NK-92 treated with Interleukin-12 subunit alpha and Interleukin-12 subunit beta, amount 100 ng/mL, for 24 hours (cell line): ENCODE measurements at regions not wholly inside any gene's neighbourhood (a gene's known extent, or its start where the extent isn't known, plus 50 kb on each side); places are given as distances from the start of the nearest gene placed in this dataset.

Experiments
- DNase-seq: peaks from one replicate; lab custom pipeline; 2025; lab: John Stamatoyannopoulos, UW

DNA sequence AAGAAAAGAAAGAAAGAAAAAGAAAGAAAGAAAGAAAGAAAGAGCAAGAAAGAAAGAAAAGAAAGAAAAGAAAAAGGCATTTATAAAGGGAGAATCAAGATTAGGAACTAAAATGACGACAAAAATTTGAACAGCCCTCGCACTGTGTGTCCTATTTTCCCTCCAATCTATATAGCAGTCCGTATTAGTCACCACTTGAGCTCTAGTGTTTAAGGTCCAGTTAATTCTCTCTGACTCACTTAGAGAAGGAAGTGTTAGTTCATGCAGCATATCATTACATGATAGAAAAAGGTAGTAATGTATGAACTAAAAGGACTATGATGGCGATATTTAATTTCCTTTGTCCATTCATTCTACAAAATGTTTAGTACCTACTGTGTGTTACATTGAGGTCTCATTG is 122.7 kb downstream of the CBLL2 start:
- DNase-seq: no peak

DNA sequence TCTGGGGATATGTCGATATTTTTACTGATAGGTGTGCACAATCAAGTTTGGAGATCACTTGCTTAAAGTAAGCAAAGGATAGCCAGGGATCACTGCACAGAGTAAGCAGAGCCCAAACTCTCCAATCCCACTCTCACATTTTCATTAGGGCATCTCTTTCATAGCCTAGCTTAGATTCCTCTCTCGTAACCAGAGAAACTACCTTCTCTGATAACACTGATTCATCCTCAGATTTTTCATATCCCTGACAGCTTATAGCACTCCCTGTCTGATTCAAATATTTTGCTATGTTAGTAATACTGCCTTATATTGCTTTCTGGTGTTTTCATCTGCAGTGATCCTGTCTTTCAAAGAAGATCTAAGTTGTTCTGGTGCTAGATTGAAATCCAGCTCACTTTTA is 123.7 kb downstream of the CBLL2 start:
- DNase-seq: no peak

- no peak for DNase-seq
Measured at GRCh38 chrX:22397566-22397965, 124.9 kb downstream of the CBLL2 start.

- no peak for DNase-seq
Measured at GRCh38 chrX:22399437-22400192, 126.9 kb downstream of the CBLL2 start.

DNA sequence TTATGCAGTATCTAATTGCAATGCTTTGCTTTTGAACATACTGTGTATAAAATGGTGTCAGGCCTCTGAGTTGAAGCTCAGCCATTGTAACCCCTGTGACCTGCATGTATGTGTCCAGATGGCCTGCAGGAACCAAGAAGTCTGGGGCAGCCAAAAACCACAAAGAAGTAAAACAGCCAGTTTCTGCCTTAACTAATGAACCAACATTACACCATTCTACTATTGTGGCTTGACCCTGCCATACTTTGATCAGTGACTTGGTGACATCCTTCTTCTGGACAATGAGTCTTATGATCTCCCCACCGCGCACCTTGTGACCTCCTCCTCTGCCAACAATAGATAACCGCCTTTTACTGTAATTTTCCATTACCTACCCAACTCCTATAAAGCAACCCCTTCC is 131.6 kb downstream of the CBLL2 start:
- no peak for DNase-seq

DNA sequence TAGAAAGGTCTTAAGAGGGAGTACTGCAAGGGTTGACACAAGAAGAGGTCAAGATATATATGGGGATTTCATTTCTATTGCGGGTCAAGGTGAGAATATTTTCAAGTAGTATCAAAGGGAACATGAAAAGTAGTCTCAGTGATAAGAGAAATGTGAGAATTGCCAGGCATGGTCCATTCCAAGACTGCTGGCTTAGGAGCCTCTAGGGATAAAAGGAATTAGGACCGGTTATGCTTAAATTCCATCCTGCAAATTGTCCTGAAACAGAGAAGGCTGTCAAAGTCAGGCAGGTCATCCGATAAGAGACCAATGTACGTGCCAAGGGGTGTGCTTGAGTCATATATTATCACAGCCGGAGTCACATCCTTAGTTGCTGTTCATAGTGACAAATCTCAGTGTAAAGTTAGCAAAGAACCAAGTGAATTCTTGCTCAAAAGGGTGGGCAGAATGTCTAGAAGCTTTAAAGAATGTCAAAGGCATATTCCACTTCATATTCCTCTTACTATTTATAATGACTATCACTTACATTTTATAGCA is 133.6 kb downstream of the CBLL2 start:
- DNase-seq: no peak

DNA sequence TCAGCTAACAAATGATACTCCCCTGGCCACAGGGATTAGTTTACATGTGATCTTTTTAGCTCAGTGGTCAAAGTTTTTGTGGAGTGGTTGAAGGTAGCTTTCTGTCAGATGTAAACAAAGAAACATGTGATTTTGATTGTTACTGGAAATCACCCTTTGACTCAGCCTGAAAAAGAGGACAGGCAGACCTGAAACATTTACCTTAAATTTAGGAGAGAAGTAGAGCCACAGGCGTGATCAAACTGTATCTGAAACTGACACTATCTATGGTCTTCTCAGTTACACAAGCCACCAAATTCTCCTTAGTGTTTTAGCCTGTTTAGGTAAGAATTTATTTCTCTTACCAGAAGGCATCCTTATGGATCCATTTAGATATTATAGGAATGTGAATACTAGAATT is 136.7 kb downstream of the CBLL2 start:
- no peak for DNase-seq

DNA sequence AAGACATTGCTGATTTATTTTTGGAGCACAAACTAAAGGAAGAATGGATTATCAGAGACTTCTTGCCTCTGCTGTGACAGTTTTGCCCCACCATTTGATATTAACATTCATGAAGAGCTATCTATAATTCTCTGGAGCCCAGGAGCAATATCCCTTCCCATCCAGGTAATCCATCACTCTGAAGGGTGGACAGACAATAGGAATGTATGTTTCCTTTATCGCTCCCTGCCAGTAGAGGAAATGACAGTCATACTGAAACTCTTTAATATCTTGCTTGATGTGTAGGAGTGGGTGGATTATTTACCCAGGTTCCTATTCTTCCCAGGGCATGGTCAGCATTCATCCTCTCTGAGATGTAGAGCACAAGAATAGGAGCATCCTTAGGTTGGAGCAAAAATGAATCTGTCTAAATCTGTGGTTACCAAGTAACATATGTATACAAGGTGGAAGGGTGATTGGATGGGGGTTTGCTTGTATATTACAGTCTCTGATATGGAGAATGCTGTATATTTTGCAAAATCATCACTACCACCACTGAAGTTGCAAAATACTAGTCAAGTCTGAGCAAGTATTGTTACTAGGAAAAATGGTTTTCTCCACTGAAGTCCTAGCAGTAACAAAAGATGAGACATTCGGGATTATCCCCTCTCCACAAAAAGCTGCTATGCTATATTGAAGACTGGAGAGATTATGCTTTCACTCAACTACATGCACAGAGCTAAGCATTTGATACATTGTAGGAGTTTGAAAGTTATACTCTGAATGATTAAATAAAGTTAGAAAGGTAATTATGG is 151.6 kb downstream of the CBLL2 start:
- DNase-seq: no peak

- DNase-seq: no peak
Measured at GRCh38 chrX:22424919-22425318, 152.2 kb downstream of the CBLL2 start.

DNA sequence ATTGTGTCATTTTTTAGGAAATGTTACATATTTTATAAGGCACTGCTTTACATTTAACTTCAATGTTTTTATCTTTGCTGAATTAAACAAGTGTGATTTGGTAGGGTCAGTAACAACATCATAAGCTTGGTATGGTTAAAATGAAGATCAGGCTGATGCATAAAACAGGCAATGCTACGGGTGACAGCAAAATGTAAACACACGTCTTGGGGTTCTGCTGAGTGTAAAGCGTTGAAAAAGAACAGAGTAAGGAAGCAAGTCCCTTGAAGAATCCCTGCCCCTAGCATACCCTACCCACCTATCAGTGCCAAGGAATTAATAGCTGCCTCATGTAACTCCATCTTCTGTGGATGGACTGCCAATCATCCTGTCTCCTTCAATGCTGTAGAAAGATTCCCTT is 157.0 kb downstream of the CBLL2 start:
- DNase-seq: no peak

DNA sequence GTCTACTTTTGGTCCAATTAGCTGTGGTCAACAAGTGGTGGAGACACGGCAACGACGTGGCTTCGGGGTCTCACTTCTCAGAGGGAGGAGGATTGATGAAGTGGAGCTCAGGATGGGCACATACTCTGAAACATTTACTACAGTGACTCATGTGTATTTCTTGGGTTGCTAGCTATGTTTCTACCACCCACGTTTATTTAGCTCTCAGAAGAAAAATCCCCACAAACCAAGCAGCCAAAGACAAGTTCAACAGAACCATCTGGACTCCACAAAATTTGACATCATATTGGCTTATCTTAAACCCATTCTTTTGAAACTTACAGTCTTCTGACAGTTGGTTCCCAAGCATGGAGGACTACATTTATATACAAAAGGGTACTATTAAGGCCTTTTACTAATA is 158.0 kb downstream of the CBLL2 start:
- DNase-seq: no peak

DNA sequence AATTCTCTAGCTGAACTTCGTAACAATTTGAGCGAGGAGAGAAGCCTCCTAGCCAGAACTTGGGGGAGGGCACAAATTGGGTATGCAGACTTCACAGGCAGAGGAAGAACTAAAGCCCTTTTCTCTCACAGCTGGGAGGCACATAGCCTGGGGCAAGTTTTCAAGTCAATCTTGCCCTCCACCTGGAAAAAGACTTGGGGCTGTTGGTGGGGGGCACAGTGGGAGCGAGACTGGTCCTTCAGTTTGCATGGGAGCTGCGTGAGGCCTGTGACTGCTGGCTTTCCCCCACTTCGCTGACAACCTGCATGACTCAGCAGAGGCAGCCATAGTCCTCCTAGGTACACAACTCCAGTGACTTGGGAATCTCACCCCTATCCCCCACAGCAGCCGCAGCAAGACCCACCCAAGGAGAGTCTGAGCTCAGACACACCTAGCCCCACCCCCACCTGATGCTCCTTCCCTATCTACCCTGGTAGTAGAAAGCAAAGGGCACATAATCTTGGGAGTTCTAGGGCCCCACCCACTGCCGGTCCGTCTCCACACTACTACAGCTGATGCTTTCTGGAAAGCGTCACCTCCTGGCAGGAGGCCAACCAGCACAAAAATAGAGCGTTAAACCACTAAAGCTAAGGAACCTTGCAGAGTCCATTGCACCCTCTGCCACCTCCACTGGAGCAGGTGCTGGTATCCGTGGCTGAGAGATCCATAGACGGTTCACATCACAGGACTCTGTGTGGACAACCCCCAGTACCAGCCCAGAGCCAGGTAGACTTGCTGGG is 160.8 kb downstream of the CBLL2 start:
- DNase-seq: no peak

DNA sequence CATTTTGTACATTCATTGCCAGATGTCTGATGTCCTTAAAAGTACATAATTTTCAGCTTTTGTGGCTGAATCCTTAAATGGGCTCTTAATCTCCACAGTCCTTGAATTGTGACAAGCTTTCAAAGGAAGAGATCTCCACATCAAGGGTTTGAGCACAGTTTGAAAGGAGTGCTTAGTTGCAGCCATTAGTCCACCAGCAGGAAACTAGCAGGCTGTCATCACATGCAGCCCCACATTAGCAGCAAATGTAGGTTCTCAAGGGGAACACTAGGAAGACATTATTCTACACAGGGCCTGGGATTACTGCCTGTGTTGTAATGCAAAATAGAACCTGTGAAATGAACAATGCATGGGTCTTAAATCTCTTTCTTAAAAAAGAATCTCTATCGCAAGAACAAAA is 173.2 kb downstream of the CBLL2 start:
- DNase-seq: no peak

- DNase-seq: no peak
Measured at GRCh38 chrX:22462959-22463358, 190.2 kb downstream of the CBLL2 start.

DNA sequence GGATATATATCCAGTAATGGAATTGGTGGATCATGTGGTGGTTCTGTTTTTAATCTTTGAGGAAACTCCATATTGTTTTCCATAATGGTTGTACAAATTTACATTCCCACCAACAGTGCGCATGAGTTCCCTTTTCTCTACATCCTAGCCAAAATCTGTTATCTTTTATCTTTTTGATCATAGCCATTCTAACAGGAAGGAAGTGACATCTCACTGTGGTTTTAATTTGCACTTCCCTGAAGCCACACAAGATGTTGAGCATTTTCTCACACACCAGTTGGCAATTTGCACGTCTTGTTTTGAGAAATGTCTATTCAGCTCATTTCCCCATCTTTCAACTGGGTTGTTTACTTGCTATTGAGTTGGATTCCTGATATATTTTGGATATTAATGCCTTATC is 194.9 kb downstream of the CBLL2 start:
- DNase-seq: no peak

- no peak for DNase-seq
Measured at GRCh38 chrX:22481436-22481835, 208.7 kb downstream of the CBLL2 start.

DNA sequence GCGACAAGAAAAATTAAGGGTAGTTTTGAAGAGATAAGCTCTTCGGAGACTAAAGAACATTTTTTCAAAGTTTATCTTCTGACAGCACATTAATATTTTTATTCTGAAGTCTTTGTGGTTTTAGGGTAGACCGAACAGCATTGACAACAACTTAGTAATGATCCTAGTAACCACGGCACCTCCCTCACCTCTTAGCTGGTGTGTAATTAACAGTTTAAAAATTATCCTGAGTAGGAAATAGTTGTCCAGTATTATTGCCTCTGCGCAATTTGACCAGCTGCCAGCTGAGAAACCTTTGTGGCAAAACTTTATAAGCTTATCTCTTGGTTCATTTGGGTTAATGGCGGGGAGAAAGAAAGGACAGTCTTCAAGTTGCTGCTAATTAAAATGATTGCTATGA is 213.6 kb downstream of the CBLL2 start:
- DNase-seq: no peak

DNA sequence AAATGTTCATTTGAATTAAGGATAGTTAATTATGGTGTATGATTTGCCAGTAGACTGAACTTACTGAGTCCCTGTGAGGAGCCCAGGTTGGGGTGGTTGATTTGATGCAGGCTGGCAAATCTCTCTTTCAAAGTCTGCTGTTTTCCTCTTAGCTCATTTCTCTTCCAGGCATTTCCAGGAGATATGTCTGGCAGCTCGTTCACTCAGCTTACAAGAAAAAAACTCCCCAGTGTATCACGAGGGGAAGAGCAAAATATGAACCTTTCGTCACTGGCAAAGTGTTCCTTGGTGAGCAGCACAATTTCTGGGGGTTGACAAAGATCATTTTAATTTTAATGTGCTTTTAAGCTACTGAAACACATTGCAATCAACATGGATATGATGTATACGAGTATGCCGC is 244.2 kb downstream of the CBLL2 start:
- no peak for DNase-seq

DNA sequence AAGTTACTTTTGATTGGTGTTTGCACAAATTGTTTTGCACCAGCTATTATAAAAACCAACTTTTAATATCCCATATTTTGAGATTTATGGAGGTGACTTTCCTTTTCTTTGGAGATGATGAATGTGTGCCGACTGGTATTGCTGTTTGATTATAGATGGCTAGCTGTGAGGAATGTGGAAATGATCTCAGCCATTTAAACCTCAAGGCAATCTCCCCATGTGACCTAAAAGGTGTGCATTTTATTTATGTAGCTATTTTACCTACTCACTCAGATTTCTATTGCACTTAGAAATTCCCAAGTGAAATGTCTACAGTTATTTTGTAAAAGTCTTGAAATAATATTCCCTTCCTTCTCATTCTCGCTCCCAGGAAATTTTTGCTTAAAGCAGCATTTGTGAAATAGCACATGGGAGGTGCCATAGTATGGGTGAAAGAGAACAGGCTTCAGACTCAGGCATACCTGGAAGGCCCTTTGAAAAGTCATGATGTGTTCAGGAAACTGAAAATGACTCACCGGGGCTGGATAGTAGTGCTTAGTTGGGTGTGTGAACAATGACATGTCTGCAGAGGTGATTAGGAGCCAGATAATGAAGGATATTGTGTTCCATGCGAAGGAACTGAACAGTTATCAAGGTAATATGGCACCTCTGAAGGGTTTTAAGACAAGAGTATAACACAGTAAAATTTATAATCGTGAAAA is 247.6 kb downstream of the CBLL2 start:
- no peak for DNase-seq

- no peak for DNase-seq
Measured at GRCh38 chrX:22526339-22526738, 253.6 kb downstream of the CBLL2 start.

DNA sequence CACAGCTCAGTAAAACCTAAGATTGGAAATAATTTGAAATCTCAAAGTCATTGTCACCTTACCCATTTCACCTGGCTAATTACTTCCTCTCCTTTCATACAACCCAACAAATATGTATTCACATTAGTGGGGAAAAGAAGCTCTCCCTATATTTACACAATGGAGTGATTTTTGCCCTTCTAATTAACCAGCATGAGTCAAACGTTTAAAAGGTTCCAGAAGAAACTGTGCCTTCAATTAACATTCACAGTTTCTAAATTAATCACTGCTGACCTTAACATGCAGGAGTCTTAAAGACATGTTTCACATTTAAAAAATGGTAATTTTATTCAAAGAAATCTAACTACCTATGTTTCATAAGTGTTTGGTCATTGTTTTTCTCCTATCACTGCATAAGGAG is 254.6 kb downstream of the CBLL2 start:
- DNase-seq: no peak

- DNase-seq: no peak
Measured at GRCh38 chrX:22533898-22534297, 261.2 kb downstream of the CBLL2 start.
